SH-SY5Y (cell line): ENCODE measurements at regions not wholly inside any gene's neighbourhood (a gene's known extent, or its start where the extent isn't known, plus 50 kb on each side); places are given as distances from the start of the nearest gene placed in this dataset.

ENCODE experiments used
- GATA2 ChIP-seq: IDR thresholded peaks from 2 replicates; pipeline ENCODE4 v1.6.1; 2011; ENCODE audit warnings: mild to moderate bottlenecking, low read depth, low read length
- GATA3 ChIP-seq: IDR thresholded peaks from 2 replicates; pipeline ENCODE4 v1.6.1; 2011; ENCODE audit warnings: low read depth, mild to moderate bottlenecking, low read length, moderate library complexity

DNA sequence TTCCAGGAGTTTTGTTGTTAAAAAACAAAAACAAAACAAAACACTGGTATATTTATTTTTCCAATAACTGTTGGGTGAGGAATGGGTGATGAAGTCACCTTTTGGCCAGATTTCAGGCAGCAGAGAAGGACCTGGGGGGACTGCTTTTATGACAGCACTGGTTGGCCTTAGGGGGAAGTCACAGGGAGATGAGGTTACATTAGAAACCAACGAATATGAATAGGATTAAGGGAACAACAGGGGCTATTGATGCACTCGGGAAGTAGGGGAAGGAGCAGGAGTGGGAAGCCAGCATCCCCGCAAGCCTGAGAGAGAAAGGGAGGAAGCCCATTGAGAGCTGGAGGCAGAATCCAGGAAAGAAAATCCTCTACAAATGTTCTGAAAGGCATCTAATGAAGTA is 958.4 kb downstream of the TYW1 start:
- TF ChIP-seq GATA3 (no peak), GATA2 (no peak)
